ENCODE measurements at regions not wholly inside any gene's neighbourhood (a gene's known extent, or its start where the extent isn't known, plus 50 kb on each side); places are given as distances from the start of the nearest gene placed in this dataset.

GRCh38 chr10:53724581-53724980 is 952.0 kb upstream of the MBL2 start:
- no peak for DNase-seq (ENCODE audit: low spot score)
- Histone ChIP-seq H3K4me1 (no peaks in the 10 kb centered on the region), H3K36me3 (no peaks in the 10 kb centered on the region), H3K9me3 (no peaks in the 10 kb centered on the region), H3K4me3 (no peak overlapping the region), H3K27me3 (no peaks in the 10 kb centered on the region), H3K27ac (no peak overlapping the region)
- TF ChIP-seq, protein P1, sequence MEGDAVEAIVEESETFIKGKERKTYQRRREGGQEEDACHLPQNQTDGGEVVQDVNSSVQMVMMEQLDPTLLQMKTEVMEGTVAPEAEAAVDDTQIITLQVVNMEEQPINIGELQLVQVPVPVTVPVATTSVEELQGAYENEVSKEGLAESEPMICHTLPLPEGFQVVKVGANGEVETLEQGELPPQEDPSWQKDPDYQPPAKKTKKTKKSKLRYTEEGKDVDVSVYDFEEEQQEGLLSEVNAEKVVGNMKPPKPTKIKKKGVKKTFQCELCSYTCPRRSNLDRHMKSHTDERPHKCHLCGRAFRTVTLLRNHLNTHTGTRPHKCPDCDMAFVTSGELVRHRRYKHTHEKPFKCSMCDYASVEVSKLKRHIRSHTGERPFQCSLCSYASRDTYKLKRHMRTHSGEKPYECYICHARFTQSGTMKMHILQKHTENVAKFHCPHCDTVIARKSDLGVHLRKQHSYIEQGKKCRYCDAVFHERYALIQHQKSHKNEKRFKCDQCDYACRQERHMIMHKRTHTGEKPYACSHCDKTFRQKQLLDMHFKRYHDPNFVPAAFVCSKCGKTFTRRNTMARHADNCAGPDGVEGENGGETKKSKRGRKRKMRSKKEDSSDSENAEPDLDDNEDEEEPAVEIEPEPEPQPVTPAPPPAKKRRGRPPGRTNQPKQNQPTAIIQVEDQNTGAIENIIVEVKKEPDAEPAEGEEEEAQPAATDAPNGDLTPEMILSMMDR (IDR thresholded peaks at IDR 0.05): no peak

DNA sequence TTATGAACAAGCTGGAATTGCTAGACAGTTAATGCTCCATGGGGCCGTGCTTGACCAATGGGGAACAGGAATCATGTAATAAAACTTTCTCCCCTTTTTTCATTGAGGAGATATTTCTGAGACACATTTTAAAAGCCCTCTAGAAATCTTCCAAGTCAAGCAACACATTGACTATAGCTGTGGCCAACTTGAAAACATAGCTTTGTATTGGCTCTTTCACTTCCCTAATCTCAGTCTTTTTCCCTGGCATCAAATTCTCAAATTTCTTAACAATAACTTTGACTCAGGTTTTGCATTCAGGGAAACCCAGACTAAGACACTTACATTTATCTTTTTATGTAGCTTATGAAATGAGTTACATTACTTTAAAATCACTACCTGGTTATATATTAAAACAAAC is 947.1 kb upstream of the MBL2 start:
- no peak overlapping the region for H3K27ac ChIP-seq
- no peaks in the 10 kb centered on the region for H3K27me3 ChIP-seq
- H3K4me1 ChIP-seq: no peaks in the 10 kb centered on the region
- no peak for DNase-seq (ENCODE audit: low spot score)
- H3K36me3 ChIP-seq: no peaks in the 10 kb centered on the region
- no peaks in the 10 kb centered on the region for H3K9me3 ChIP-seq
- H3K4me3 ChIP-seq: no peak overlapping the region
- TF ChIP-seq, protein P1 (IDR thresholded peaks at IDR 0.05): no peak

GRCh38 chr10:53716156-53716555 is 943.6 kb upstream of the MBL2 start:
- H3K9me3 ChIP-seq: no peaks in the 10 kb centered on the region

GRCh38 chr10:53713431-53713830 is 940.8 kb upstream of the MBL2 start:
- H3K4me1 ChIP-seq: no peaks in the 10 kb centered on the region
- TF ChIP-seq, protein P1 (IDR thresholded peaks at IDR 0.05): no peak
- H3K27me3 ChIP-seq: no peaks in the 10 kb centered on the region
- no peak overlapping the region for H3K27ac ChIP-seq
- peaks cover 0 to 3% of the 10 kb centered on the region in 2 donors for H3K9me3 ChIP-seq
- DNase-seq (ENCODE audit: low spot score): no peak
- no peaks in the 10 kb centered on the region for H3K36me3 ChIP-seq
- H3K4me3 ChIP-seq: no peak overlapping the region

More at GRCh38 chr10:53716156-53716555, 943.6 kb upstream of the MBL2 start:
- DNase-seq (ENCODE audit: low spot score): no peak
- Histone ChIP-seq H3K27ac (no peak overlapping the region), H3K4me3 (no peak overlapping the region), H3K4me1 (no peaks in the 10 kb centered on the region), H3K27me3 (no peaks in the 10 kb centered on the region), H3K36me3 (no peaks in the 10 kb centered on the region)
- TF ChIP-seq, protein P1 (IDR thresholded peaks at IDR 0.05): no peak

GRCh38 chr10:53702489-53702888 is 929.9 kb upstream of the MBL2 start:
- H3K4me3 ChIP-seq: no peak overlapping the region
- TF ChIP-seq, protein P1 (IDR thresholded peaks at IDR 0.05): no peak
- no peaks in the 10 kb centered on the region for H3K36me3 ChIP-seq
- H3K27me3 ChIP-seq: no peaks in the 10 kb centered on the region
- no peaks in the 10 kb centered on the region for H3K4me1 ChIP-seq
- no peak overlapping the region for H3K27ac ChIP-seq
- no peaks in the 10 kb centered on the region for H3K9me3 ChIP-seq
- DNase-seq (ENCODE audit: low spot score): no peak

- TF ChIP-seq, protein P1 (IDR thresholded peaks at IDR 0.05): no peak
- DNase-seq (ENCODE audit: low spot score): no peak
- H3K27ac ChIP-seq: no peak overlapping the region
Observed at GRCh38 chr10:53701213-53701612, 928.6 kb upstream of the MBL2 start.

More at GRCh38 chr10:53701213-53701612, 928.6 kb upstream of the MBL2 start:
- no peaks in the 10 kb centered on the region for H3K27me3 ChIP-seq
- H3K9me3 ChIP-seq: no peaks in the 10 kb centered on the region
- no peak overlapping the region for H3K4me3 ChIP-seq
- no peaks in the 10 kb centered on the region for H3K36me3 ChIP-seq
- H3K4me1 ChIP-seq: no peaks in the 10 kb centered on the region

Data from right atrium auricular region (tissue), 2 donors.